Transverse colon (tissue), 4 donors: ENCODE measurements at regions not wholly inside any gene's neighbourhood (a gene's known extent, or its start where the extent isn't known, plus 50 kb on each side); places are given as distances from the start of the nearest gene placed in this dataset.

Experiments used
- CTCF ChIP-seq, 5 experiments: fragments of 200-600 bp in 3 of 5; fragments of 450-650 bp in 2 of 5; sonication (generic) in 3 of 5; IDR thresholded peaks; 1 replicate in 2 of 5; 2 replicates in 3 of 5; pipeline ENCODE4 v1.5.1; 2016 to 2017; ENCODE audit warnings: antibody characterized with exemption in 5 of 5, inconsistent platforms in 3 of 5, mild to moderate bottlenecking in 2 of 5, moderate library complexity in 1 of 5
- EP300 ChIP-seq: sonication (generic); formaldehyde crosslinking; IDR thresholded peaks from one replicate; pipeline ENCODE4 v1.6.1; 2017; ENCODE audit warnings: antibody characterized with exemption, low read depth
- POLR2A ChIP-seq: fragments of 450-650 bp; IDR thresholded peaks from one replicate; pipeline ENCODE4 v1.6.1; 2016; ENCODE audit warnings: antibody characterized with exemption, mild to moderate bottlenecking, moderate library complexity
- POLR2AphosphoS5 ChIP-seq, 3 donors: sonication (generic); formaldehyde crosslinking; IDR thresholded peaks; one replicate each; pipeline ENCODE4 v1.6.1; 2016; ENCODE audit warnings: antibody characterized with exemption in 3 of 3

GRCh38 chr12:127570793-127571360 lies 696.1 kb upstream of the TMEM132C start:
- no peak for TF ChIP-seq CTCF (IDR thresholded peaks at IDR 0.05)
- no peak for TF ChIP-seq POLR2A
- no peak for TF ChIP-seq EP300
- no peak for TF ChIP-seq POLR2AphosphoS5 (IDR thresholded peaks at IDR 0.05)
